ENCODE measurements at regions not wholly inside any gene's neighbourhood (a gene's known extent, or its start where the extent isn't known, plus 50 kb on each side); places are given as distances from the start of the nearest gene placed in this dataset.

GRCh38 chr14:23801766-23802165 lies 151.8 kb upstream of the DHRS4 start:
- no peak for TF ChIP-seq YY1 (IDR thresholded peaks at IDR 0.05; ENCODE audit: insufficient read depth, insufficient read length)
- no peak for TF ChIP-seq SUZ12 (IDR thresholded peaks at IDR 0.05; ENCODE audit: extremely low read depth, insufficient read depth, insufficient read length)
- TF ChIP-seq ZNF274 (IDR thresholded peaks at IDR 0.05; ENCODE audit: low read depth, low read length), result no peak

All from NT2/D1 (cell line).